ENCODE measurements at regions not wholly inside any gene's neighbourhood (a gene's known extent, or its start where the extent isn't known, plus 50 kb on each side); places are given as distances from the start of the nearest gene placed in this dataset.

GRCh38 chr13:85719749-85720148 lies 79.5 kb downstream of the SLITRK6 start:
- no peak for TF ChIP-seq POLR2A (IDR thresholded peaks at IDR 0.05)
- TF ChIP-seq, protein P1, sequence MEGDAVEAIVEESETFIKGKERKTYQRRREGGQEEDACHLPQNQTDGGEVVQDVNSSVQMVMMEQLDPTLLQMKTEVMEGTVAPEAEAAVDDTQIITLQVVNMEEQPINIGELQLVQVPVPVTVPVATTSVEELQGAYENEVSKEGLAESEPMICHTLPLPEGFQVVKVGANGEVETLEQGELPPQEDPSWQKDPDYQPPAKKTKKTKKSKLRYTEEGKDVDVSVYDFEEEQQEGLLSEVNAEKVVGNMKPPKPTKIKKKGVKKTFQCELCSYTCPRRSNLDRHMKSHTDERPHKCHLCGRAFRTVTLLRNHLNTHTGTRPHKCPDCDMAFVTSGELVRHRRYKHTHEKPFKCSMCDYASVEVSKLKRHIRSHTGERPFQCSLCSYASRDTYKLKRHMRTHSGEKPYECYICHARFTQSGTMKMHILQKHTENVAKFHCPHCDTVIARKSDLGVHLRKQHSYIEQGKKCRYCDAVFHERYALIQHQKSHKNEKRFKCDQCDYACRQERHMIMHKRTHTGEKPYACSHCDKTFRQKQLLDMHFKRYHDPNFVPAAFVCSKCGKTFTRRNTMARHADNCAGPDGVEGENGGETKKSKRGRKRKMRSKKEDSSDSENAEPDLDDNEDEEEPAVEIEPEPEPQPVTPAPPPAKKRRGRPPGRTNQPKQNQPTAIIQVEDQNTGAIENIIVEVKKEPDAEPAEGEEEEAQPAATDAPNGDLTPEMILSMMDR (IDR thresholded peaks at IDR 0.05): no peak
- TF ChIP-seq EP300 (IDR thresholded peaks at IDR 0.05): no peak
- Histone ChIP-seq H3K4me3 (no peak overlapping the region), H3K4me1 (ENCODE audit: insufficient read depth) (no peaks in the 10 kb centered on the region), H3K9me3 (no peaks in the 10 kb centered on the region), H3K36me3 (no peaks in the 10 kb centered on the region), H3K27ac (no peak overlapping the region), H3K27me3 (no peaks in the 10 kb centered on the region)
- intact Hi-C loops (cut with DNase I): no loop called here
- 90 to 95% (median 91%) methylated on average over 1 of the region's 1 CpG for WGBS, 3 donors
- no peak for DNase-seq

DNA sequence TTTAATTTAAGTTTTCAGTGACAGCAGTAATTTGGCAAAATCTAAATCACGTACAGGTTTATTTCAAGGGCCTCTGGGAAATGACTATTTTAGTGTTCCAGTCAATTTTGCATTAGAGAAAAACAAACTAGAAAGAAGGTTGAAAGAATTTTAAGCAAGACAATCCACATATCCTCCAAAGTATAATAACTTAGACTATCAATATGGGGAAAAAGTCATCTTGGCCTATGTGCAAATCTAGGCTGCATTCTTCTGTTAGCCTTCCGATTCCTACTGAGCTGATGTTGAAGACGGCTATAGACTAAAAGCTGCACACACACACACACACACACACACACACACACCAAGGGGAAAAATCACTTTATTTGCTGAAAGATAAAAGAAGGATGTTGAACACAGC lies 81.3 kb downstream of the SLITRK6 start:
- intact Hi-C loops (cut with DNase I): no loop called here

DNA sequence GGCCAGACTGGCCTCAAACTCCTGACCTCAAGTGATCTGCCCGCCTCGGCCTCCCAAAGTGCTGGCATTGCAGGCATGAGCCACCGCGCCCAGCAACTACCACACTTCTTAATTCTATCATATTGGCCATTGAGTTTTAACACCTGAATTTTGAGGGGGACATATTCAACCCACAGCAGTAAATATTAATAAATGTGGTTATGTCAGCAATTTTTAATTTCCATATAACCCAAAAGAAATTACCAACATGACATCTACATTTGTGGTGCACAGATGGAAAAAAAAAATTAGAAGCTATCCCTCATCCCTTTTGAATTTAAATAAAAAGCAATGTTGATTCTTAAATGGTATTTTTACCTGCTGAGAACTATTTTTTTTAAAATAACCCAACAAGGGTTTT lies 88.7 kb downstream of the SLITRK6 start:
- Histone ChIP-seq H3K27ac (no peak overlapping the region), H3K4me1 (ENCODE audit: insufficient read depth) (no peaks in the 10 kb centered on the region), H3K9me3 (no peaks in the 10 kb centered on the region), H3K36me3 (no peaks in the 10 kb centered on the region), H3K4me3 (no peak overlapping the region), H3K27me3 (no peaks in the 10 kb centered on the region)
- WGBS, 3 donors: 95 to 98% (median 98%) methylated on average over 4 of the region's 4 CpGs
- intact Hi-C loops (cut with DNase I): no loop called here
- TF ChIP-seq, protein P1 (IDR thresholded peaks at IDR 0.05): no peak
- TF ChIP-seq POLR2A (IDR thresholded peaks at IDR 0.05) (no peak), EP300 (IDR thresholded peaks at IDR 0.05) (no peak)
- no peak for DNase-seq

More for the DNA sequence above, 81.3 kb downstream of the SLITRK6 start:
- 88 to 94% (median 93%) methylated on average over 3 of the region's 3 CpGs for WGBS, 3 donors
- Histone ChIP-seq H3K4me3 (no peak overlapping the region), H3K27ac (no peak overlapping the region), H3K27me3 (no peaks in the 10 kb centered on the region), H3K36me3 (no peaks in the 10 kb centered on the region), H3K9me3 (no peaks in the 10 kb centered on the region), H3K4me1 (ENCODE audit: insufficient read depth) (no peaks in the 10 kb centered on the region)
- DNase-seq: no peak
- TF ChIP-seq EP300 (IDR thresholded peaks at IDR 0.05) (no peak), POLR2A (IDR thresholded peaks at IDR 0.05) (no peak)
- TF ChIP-seq, protein P1 (IDR thresholded peaks at IDR 0.05): no peak

- no peak overlapping the region for H3K27ac ChIP-seq
- no peaks in the 10 kb centered on the region for H3K4me1 ChIP-seq (ENCODE audit: insufficient read depth)
- no peak for DNase-seq
- 87 to 93% (median 91%) methylated on average over 1 of the region's 1 CpG for WGBS, 3 donors
- H3K27me3 ChIP-seq: no peaks in the 10 kb centered on the region
- TF ChIP-seq POLR2A (IDR thresholded peaks at IDR 0.05): no peak
- TF ChIP-seq EP300 (IDR thresholded peaks at IDR 0.05): no peak
- TF ChIP-seq, protein P1 (IDR thresholded peaks at IDR 0.05): no peak
- no peaks in the 10 kb centered on the region for H3K9me3 ChIP-seq
- no peaks in the 10 kb centered on the region for H3K36me3 ChIP-seq
- intact Hi-C loops (cut with DNase I): no loop called here
- no peak overlapping the region for H3K4me3 ChIP-seq
These were observed 89.5 kb downstream of the SLITRK6 start for GRCh38 chr13:85709721-85710120.

DNA sequence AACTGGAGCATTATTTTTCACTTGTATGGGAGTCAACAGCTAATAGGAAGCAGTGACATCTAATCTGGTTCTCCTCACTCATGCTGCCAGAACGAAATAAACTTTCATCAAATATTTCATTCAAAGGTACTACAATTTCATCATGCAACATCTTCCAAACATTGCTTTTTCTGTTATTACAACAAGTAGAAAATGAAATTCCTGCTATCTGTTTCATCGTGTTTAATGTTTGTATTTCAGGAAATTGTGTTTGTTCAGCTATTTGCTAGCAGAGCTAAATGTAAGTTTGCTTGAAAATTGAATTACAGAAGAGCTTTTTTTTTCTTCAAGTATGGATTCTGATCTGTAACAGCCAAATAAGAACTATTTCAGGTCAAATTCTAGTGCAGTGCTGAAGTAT lies 90.1 kb downstream of the SLITRK6 start:
- no peak overlapping the region for H3K4me3 ChIP-seq
- no peak for DNase-seq
- 16 to 26% (median 17%) methylated on average over 2 of the region's 2 CpGs for WGBS, 3 donors
- TF ChIP-seq EP300 (IDR thresholded peaks at IDR 0.05) (no peak), POLR2A (IDR thresholded peaks at IDR 0.05) (no peak)
- TF ChIP-seq, protein P1 (IDR thresholded peaks at IDR 0.05): no peak
- no peak overlapping the region for H3K27ac ChIP-seq
- intact Hi-C loops (cut with DNase I): no loop called here
- H3K9me3 ChIP-seq: no peaks in the 10 kb centered on the region
- H3K36me3 ChIP-seq: no peaks in the 10 kb centered on the region
- H3K27me3 ChIP-seq: no peaks in the 10 kb centered on the region
- no peaks in the 10 kb centered on the region for H3K4me1 ChIP-seq (ENCODE audit: insufficient read depth)
